GM06990 (cell line): ENCODE measurements at regions not wholly inside any gene's neighbourhood (a gene's known extent, or its start where the extent isn't known, plus 50 kb on each side); places are given as distances from the start of the nearest gene placed in this dataset.

Source experiments
- DNase-seq: peaks from one replicate; pipeline ENCODE4 v3.0.0-alpha.2; 2011; ENCODE audit not compliant: insufficient read length; ENCODE audit errors: extremely low read depth
- H3K27me3 ChIP-seq: replicated peaks from 2 replicates; pipeline ENCODE4 v1.6.0; 2011; ENCODE audit warnings: low read length; ENCODE audit not compliant: control insufficient read depth, insufficient read depth
- H3K36me3 ChIP-seq: 2 replicates; pipeline ENCODE4 v1.5.1; 2011; ENCODE audit warnings: low read length; ENCODE audit not compliant: control insufficient read depth, insufficient read depth
- H3K4me3 ChIP-seq: replicated peaks from 2 replicates; pipeline ENCODE4 v1.5.1; 2011; ENCODE audit warnings: low read depth, mild to moderate bottlenecking, control low read depth, low read length
- CTCF ChIP-seq: IDR thresholded peaks from 2 replicates; pipeline ENCODE4 v1.5.1; 2011; ENCODE audit warnings: low read length, control low read depth, mild to moderate bottlenecking, inconsistent platforms; ENCODE audit not compliant: insufficient read depth, poor library complexity, severe bottlenecking

GRCh38 chr10:81007872-81008271 is 470.2 kb downstream of the SH2D4B start:
- Histone ChIP-seq H3K36me3 (no peaks in the 10 kb centered on the region), H3K27me3 (no peaks in the 10 kb centered on the region), H3K4me3 (no peak overlapping the region)
- no peak for DNase-seq
- TF ChIP-seq CTCF = no peak

GRCh38 chr10:81008726-81009125 is 471.0 kb downstream of the SH2D4B start:
- no peak for TF ChIP-seq CTCF
- no peak for DNase-seq
- Histone ChIP-seq H3K4me3 (no peak overlapping the region), H3K36me3 (no peaks in the 10 kb centered on the region), H3K27me3 (no peaks in the 10 kb centered on the region)

GRCh38 chr10:81009296-81009695 is 471.6 kb downstream of the SH2D4B start:
- Histone ChIP-seq H3K36me3 (no peaks in the 10 kb centered on the region), H3K27me3 (no peaks in the 10 kb centered on the region), H3K4me3 (no peak overlapping the region)
- DNase-seq = no peak
- no peak for TF ChIP-seq CTCF

- Histone ChIP-seq H3K4me3 (no peak overlapping the region), H3K27me3 (no peaks in the 10 kb centered on the region), H3K36me3 (no peaks in the 10 kb centered on the region)
- no peak for TF ChIP-seq CTCF
- no peak for DNase-seq
These were observed 476.1 kb downstream of the SH2D4B start for GRCh38 chr10:81013771-81014170.

GRCh38 chr10:81019029-81019890 is 481.6 kb downstream of the SH2D4B start:
- no peak overlapping the region for H3K4me3 ChIP-seq
- no peak for DNase-seq
- no peaks in the 10 kb centered on the region for H3K36me3 ChIP-seq

More at GRCh38 chr10:81019029-81019890, 481.6 kb downstream of the SH2D4B start:
- TF ChIP-seq CTCF = peak; percentile 73
- H3K27me3 ChIP-seq = no peaks in the 10 kb centered on the region
